ENCODE measurements at regions not wholly inside any gene's neighbourhood (a gene's known extent, or its start where the extent isn't known, plus 50 kb on each side); places are given as distances from the start of the nearest gene placed in this dataset.

DNA sequence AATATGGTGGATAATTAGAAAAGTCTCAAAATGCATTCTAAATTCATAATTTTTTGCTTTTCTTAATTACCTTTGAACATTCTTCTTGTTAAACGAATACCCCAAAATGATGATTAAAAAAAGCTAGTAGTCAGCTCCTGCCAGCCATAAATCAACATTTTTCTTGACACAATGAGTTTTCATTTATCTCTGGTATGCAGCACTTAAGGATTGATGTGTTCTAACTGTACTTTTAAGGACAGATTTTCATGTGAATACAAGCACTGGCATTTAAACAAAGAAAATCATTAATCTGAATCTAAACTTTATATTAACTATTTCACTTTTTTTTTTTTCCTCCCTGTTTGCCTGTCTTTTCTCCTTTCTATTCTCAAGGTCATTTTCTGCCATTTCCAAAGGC lies 976.8 kb downstream of the TMEM182 start:
- H3K9ac ChIP-seq: no peak overlapping the region
- no peaks in the 10 kb centered on the region for H3K79me2 ChIP-seq (ENCODE audit: insufficient read depth)
- H3F3A ChIP-seq (replicated peaks; ENCODE audit: insufficient read depth): no peaks in the 10 kb centered on the region
- TF ChIP-seq, protein P1, sequence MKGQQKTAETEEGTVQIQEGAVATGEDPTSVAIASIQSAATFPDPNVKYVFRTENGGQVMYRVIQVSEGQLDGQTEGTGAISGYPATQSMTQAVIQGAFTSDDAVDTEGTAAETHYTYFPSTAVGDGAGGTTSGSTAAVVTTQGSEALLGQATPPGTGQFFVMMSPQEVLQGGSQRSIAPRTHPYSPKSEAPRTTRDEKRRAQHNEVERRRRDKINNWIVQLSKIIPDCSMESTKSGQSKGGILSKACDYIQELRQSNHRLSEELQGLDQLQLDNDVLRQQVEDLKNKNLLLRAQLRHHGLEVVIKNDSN (IDR thresholded peaks at IDR 0.05; ENCODE audit: borderline replicate concordance, low read depth): no peak
- TF ChIP-seq TEAD4 (IDR thresholded peaks at IDR 0.05; ENCODE audit: borderline replicate concordance, insufficient read depth) (no peak), FOXJ3 (CRISPR knock-in tag; IDR thresholded peaks at IDR 0.05) (no peak), EP300 (IDR thresholded peaks at IDR 0.05; ENCODE audit: borderline replicate concordance in 1 of 2, low read depth in 1 of 2, low read length in 1 of 2) (no peak), EZH2phosphoT487 (IDR thresholded peaks at IDR 0.05; ENCODE audit: borderline replicate concordance, low read depth) (no peak)
- TF ChIP-seq, protein P2, sequence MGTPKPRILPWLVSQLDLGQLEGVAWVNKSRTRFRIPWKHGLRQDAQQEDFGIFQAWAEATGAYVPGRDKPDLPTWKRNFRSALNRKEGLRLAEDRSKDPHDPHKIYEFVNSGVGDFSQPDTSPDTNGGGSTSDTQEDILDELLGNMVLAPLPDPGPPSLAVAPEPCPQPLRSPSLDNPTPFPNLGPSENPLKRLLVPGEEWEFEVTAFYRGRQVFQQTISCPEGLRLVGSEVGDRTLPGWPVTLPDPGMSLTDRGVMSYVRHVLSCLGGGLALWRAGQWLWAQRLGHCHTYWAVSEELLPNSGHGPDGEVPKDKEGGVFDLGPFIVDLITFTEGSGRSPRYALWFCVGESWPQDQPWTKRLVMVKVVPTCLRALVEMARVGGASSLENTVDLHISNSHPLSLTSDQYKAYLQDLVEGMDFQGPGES (IDR thresholded peaks at IDR 0.05; ENCODE audit: low read depth, low read length): no peak
- TF ChIP-seq, protein P3, sequence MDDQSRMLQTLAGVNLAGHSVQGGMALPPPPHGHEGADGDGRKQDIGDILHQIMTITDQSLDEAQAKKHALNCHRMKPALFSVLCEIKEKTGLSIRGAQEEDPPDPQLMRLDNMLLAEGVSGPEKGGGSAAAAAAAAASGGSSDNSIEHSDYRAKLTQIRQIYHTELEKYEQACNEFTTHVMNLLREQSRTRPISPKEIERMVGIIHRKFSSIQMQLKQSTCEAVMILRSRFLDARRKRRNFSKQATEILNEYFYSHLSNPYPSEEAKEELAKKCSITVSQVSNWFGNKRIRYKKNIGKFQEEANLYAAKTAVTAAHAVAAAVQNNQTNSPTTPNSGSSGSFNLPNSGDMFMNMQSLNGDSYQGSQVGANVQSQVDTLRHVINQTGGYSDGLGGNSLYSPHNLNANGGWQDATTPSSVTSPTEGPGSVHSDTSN (IDR thresholded peaks at IDR 0.05): no peak
- TF ChIP-seq, protein P4, sequence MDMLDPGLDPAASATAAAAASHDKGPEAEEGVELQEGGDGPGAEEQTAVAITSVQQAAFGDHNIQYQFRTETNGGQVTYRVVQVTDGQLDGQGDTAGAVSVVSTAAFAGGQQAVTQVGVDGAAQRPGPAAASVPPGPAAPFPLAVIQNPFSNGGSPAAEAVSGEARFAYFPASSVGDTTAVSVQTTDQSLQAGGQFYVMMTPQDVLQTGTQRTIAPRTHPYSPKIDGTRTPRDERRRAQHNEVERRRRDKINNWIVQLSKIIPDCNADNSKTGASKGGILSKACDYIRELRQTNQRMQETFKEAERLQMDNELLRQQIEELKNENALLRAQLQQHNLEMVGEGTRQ (IDR thresholded peaks at IDR 0.05; ENCODE audit: borderline replicate concordance, low read depth, low read length): no peak
- no peak overlapping the region for H3K4me3 ChIP-seq (ENCODE audit: low read depth in 2 of 2, low read length in 1 of 2)
- CTCF ChIA-PET: no interaction called here
- no peaks in the 10 kb centered on the region for H4K20me1 ChIP-seq (ENCODE audit: insufficient read depth)
- POLR2A ChIA-PET: no interaction called here
- no peak overlapping the region for H3K4me2 ChIP-seq
- WGBS (ENCODE audit: low lambda C conversion rate): 2% methylated on average over 1 of the region's 1 CpG
- H3K27me3 ChIP-seq (ENCODE audit: insufficient read depth): no peaks in the 10 kb centered on the region
- H3K9me2 ChIP-seq: no peaks in the 10 kb centered on the region
- H3K4me1 ChIP-seq (ENCODE audit: control insufficient read depth in 1 of 2, insufficient read depth in 2 of 2, low read depth in 1 of 2, low read length in 1 of 2): no peaks in the 10 kb centered on the region
- H3K27ac ChIP-seq (ENCODE audit: low read depth in 2 of 2, low read length in 1 of 2): no peak overlapping the region
- DNase-seq: no peak
- H2AFZ ChIP-seq (ENCODE audit: low read depth): no peak overlapping the region
- H3K36me3 ChIP-seq (replicated peaks in 1 of 2; ENCODE audit: control insufficient read depth in 1 of 2, insufficient read depth in 2 of 2, low read length in 1 of 2): no peaks in the 10 kb centered on the region
- no peaks in the 10 kb centered on the region for H3K9me3 ChIP-seq

DNA sequence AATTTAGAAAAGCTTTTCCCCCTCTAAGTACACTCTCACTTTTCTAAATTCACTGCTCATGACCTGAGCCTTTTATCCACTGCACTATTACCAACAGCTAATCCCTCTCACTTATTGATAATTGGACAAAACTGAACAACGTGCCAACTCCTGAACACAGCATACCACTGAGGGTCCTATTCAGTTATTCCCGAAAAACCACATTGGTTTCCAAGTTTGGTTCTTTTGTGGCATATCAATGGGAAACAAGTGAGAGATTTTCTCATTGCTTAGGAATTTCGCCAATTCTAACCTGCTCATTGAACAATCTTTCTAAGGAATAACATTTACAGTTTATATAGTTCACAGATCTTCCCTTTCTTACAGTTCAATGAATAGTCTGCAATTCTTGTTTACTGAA lies 977.4 kb downstream of the TMEM182 start:
- H3K27me3 ChIP-seq (ENCODE audit: insufficient read depth): no peaks in the 10 kb centered on the region
- ChIA-PET CTCF (no interaction called here), POLR2A (no interaction called here)
- no peak overlapping the region for H3K4me2 ChIP-seq
- H3K27ac ChIP-seq (ENCODE audit: low read depth in 2 of 2, low read length in 1 of 2): no peak overlapping the region
- no peaks in the 10 kb centered on the region for H3K4me1 ChIP-seq (ENCODE audit: control insufficient read depth in 1 of 2, insufficient read depth in 2 of 2, low read depth in 1 of 2, low read length in 1 of 2)
- no peaks in the 10 kb centered on the region for H3F3A ChIP-seq (replicated peaks; ENCODE audit: insufficient read depth)
- H2AFZ ChIP-seq (ENCODE audit: low read depth): no peak overlapping the region
- no peak for TF ChIP-seq GABPA (IDR thresholded peaks at IDR 0.05; ENCODE audit: low read depth)
- TF ChIP-seq, protein P2 (IDR thresholded peaks at IDR 0.05; ENCODE audit: low read depth, low read length): no peak
- H3K36me3 ChIP-seq (replicated peaks in 1 of 2; ENCODE audit: control insufficient read depth in 1 of 2, insufficient read depth in 2 of 2, low read length in 1 of 2): no peaks in the 10 kb centered on the region
- H3K4me3 ChIP-seq (ENCODE audit: low read depth in 2 of 2, low read length in 1 of 2): no peak overlapping the region
- H3K9ac ChIP-seq: no peak overlapping the region
- WGBS (ENCODE audit: low lambda C conversion rate): under 1% methylated on average over 3 of the region's 3 CpGs
- no peaks in the 10 kb centered on the region for H3K79me2 ChIP-seq (ENCODE audit: insufficient read depth)
- H3K9me2 ChIP-seq: no peaks in the 10 kb centered on the region
- no peaks in the 10 kb centered on the region for H3K9me3 ChIP-seq
- DNase-seq: no peak
- no peaks in the 10 kb centered on the region for H4K20me1 ChIP-seq (ENCODE audit: insufficient read depth)
